ENCODE measurements at regions not wholly inside any gene's neighbourhood (a gene's known extent, or its start where the extent isn't known, plus 50 kb on each side); places are given as distances from the start of the nearest gene placed in this dataset.

- ATAC-seq (no peak), DNase-seq (no peak)
- no peaks in the 10 kb centered on the region for H3K4me1 Mint-ChIP-seq (ENCODE audit: low read depth)
- no peak overlapping the region for H3K4me3 Mint-ChIP-seq
- no peaks in the 10 kb centered on the region for H3K36me3 Mint-ChIP-seq (ENCODE audit: low read depth)
- CTCF ChIA-PET: no interaction called here
- H3K27me3 Mint-ChIP-seq: peaks cover 30% of the 10 kb centered on the region
- no peak for TF ChIP-seq CTCF (IDR thresholded peaks at IDR 0.05)
- H3K27ac Mint-ChIP-seq: no peak overlapping the region
- POLR2A ChIA-PET: no interaction called here
- H3K9me3 Mint-ChIP-seq: no peaks in the 10 kb centered on the region
- intact Hi-C loops (cut with micrococcal nuclease): no loop called here
Observed at GRCh38 chr3:126266291-126266840, 86.0 kb upstream of the ALDH1L1 start.

- ChIA-PET CTCF (no interaction called here), POLR2A (no interaction called here)
- no peaks in the 10 kb centered on the region for H3K36me3 Mint-ChIP-seq (ENCODE audit: low read depth)
- TF ChIP-seq CTCF (IDR thresholded peaks at IDR 0.05): no peak
- intact Hi-C loops (cut with micrococcal nuclease): no loop called here
- no peaks in the 10 kb centered on the region for H3K9me3 Mint-ChIP-seq
- peaks cover 2% of the 10 kb centered on the region for H3K4me1 Mint-ChIP-seq (ENCODE audit: low read depth)
- ATAC-seq (no peak), DNase-seq (no peak)
- peaks cover 35% of the 10 kb centered on the region for H3K27me3 Mint-ChIP-seq
- H3K4me3 Mint-ChIP-seq: no peak overlapping the region
- no peak overlapping the region for H3K27ac Mint-ChIP-seq
Observed at GRCh38 chr3:126264952-126265351, 84.6 kb upstream of the ALDH1L1 start.

- no peak for ATAC-seq
- ChIA-PET CTCF (no interaction called here), POLR2A (no interaction called here)
- peaks cover 34% of the 10 kb centered on the region for H3K27me3 Mint-ChIP-seq
- H3K4me3 Mint-ChIP-seq: no peak overlapping the region
- H3K9me3 Mint-ChIP-seq: no peaks in the 10 kb centered on the region
- no peaks in the 10 kb centered on the region for H3K36me3 Mint-ChIP-seq (ENCODE audit: low read depth)
- no peak for DNase-seq
- no peak for TF ChIP-seq CTCF (IDR thresholded peaks at IDR 0.05)
- H3K4me1 Mint-ChIP-seq (ENCODE audit: low read depth): peaks cover 2% of the 10 kb centered on the region
- no peak overlapping the region for H3K27ac Mint-ChIP-seq
- intact Hi-C loops (cut with micrococcal nuclease): no loop called here
Observed at GRCh38 chr3:126264381-126264780, 84.0 kb upstream of the ALDH1L1 start.

GRCh38 chr3:126263971-126264370, 83.6 kb upstream of the ALDH1L1 start:
- intact Hi-C loops (cut with micrococcal nuclease): no loop called here
- ChIA-PET CTCF (no interaction called here), POLR2A (no interaction called here)
- Mint-ChIP-seq H3K4me3 (no peak overlapping the region), H3K36me3 (ENCODE audit: low read depth) (no peaks in the 10 kb centered on the region), H3K27ac (no peak overlapping the region), H3K4me1 (ENCODE audit: low read depth) (peaks cover 2% of the 10 kb centered on the region), H3K27me3 (peaks cover 30% of the 10 kb centered on the region), H3K9me3 (no peaks in the 10 kb centered on the region)
- TF ChIP-seq CTCF (IDR thresholded peaks at IDR 0.05): no peak
- no peak for ATAC-seq
- no peak for DNase-seq

- no peak for DNase-seq
- Mint-ChIP-seq H3K27me3 (peaks cover 29% of the 10 kb centered on the region), H3K9me3 (no peaks in the 10 kb centered on the region), H3K36me3 (ENCODE audit: low read depth) (no peaks in the 10 kb centered on the region), H3K4me3 (no peak overlapping the region), H3K27ac (no peak overlapping the region), H3K4me1 (ENCODE audit: low read depth) (peaks cover 2% of the 10 kb centered on the region)
- TF ChIP-seq CTCF (IDR thresholded peaks at IDR 0.05): no peak
- no peak for ATAC-seq
- POLR2A ChIA-PET: no interaction called here
- CTCF ChIA-PET: no interaction called here
- intact Hi-C loops (cut with micrococcal nuclease): no loop called here
Observed at GRCh38 chr3:126263539-126263938, 83.2 kb upstream of the ALDH1L1 start.
